ENCODE measurements at regions not wholly inside any gene's neighbourhood (a gene's known extent, or its start where the extent isn't known, plus 50 kb on each side); places are given as distances from the start of the nearest gene placed in this dataset.
"Not testable (repeated sequence)": the region's sequence is repeated elsewhere in the genome, so short reads cannot be mapped to it uniquely, and the experiment has no call there.

GRCh38 chr5:30494113-30494512, 699.4 kb upstream of the CDH6 start:
- H3K4me1 Mint-ChIP-seq (ENCODE audit: low read depth); H3K27ac Mint-ChIP-seq; H3K27me3 Mint-ChIP-seq (ENCODE audit: low read depth); intact Hi-C loops (cut with micrococcal nuclease); DNase-seq (ENCODE audit: low spot score); H3K4me3 Mint-ChIP-seq (ENCODE audit: low read depth); H3K36me3 Mint-ChIP-seq (ENCODE audit: low read depth): not testable (repeated sequence)
- H3K9me3 Mint-ChIP-seq = peaks cover 38% of the 10 kb centered on the region

DNA sequence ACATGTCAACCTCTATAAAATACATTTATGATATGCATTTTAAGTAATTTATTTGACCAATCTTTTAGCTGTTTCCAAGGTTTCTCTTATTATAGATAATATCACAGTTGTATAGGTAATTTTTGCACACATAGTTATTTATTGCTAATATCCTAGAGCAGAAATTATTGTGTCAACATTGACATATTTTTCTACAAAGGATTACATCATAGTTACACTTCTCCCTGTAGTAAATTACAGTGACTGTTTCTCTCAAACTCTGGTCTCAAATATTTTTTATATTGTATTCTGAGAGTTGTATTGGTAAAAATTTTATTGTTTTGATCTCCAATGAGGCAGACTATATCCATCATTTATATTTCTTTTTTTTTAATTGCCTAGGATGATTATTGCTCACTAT, 714.4 kb upstream of the CDH6 start:
- no peak overlapping the region for H3K4me3 Mint-ChIP-seq (ENCODE audit: low read depth)
- H3K9me3 Mint-ChIP-seq = peaks cover 59% of the 10 kb centered on the region
- H3K4me1 Mint-ChIP-seq (ENCODE audit: low read depth) = no peaks in the 10 kb centered on the region
- no peak for DNase-seq (ENCODE audit: low spot score)
- intact Hi-C loops (cut with micrococcal nuclease) = no loop called here
- no peaks in the 10 kb centered on the region for H3K27me3 Mint-ChIP-seq (ENCODE audit: low read depth)
- no peaks in the 10 kb centered on the region for H3K36me3 Mint-ChIP-seq (ENCODE audit: low read depth)
- no peak overlapping the region for H3K27ac Mint-ChIP-seq

DNA sequence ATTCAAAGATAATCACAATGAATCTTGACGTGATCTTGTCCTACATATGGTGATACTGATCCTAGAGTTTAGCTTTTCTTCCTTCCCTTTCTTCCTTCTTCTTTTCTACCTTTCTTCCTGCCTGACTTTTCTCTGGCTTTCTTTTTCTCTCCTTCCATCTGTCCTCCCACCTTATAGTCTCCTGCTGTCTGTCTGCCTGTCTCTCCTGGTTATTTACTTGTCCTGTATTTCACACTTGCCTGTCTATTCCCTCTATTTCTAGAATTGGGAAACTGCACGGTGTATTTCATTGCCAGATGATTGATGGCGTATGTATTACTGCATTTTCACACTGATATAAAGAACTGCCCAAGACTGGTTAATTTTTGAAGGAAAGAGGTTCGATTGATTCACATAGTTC, 718.1 kb upstream of the CDH6 start:
- Mint-ChIP-seq H3K27ac (no peak overlapping the region), H3K9me3 (peaks cover 50% of the 10 kb centered on the region), H3K4me1 (ENCODE audit: low read depth) (no peaks in the 10 kb centered on the region), H3K36me3 (ENCODE audit: low read depth) (no peaks in the 10 kb centered on the region), H3K27me3 (ENCODE audit: low read depth) (no peaks in the 10 kb centered on the region), H3K4me3 (ENCODE audit: low read depth) (no peak overlapping the region)
- intact Hi-C loops (cut with micrococcal nuclease) = no loop called here
- no peak for DNase-seq (ENCODE audit: low spot score)

- no peaks in the 10 kb centered on the region for H3K36me3 Mint-ChIP-seq (ENCODE audit: low read depth)
- no peaks in the 10 kb centered on the region for H3K4me1 Mint-ChIP-seq (ENCODE audit: low read depth)
- no peak for DNase-seq (ENCODE audit: low spot score)
- intact Hi-C loops (cut with micrococcal nuclease) = no loop called here
- no peak overlapping the region for H3K27ac Mint-ChIP-seq
- H3K4me3 Mint-ChIP-seq (ENCODE audit: low read depth) = no peak overlapping the region
- H3K27me3 Mint-ChIP-seq (ENCODE audit: low read depth) = no peaks in the 10 kb centered on the region
- peaks cover 47% of the 10 kb centered on the region for H3K9me3 Mint-ChIP-seq
Observed at GRCh38 chr5:30469691-30470090, 723.8 kb upstream of the CDH6 start.

- intact Hi-C loops (cut with micrococcal nuclease) = no loop called here
- DNase-seq (ENCODE audit: low spot score) = no peak
- H3K27me3 Mint-ChIP-seq (ENCODE audit: low read depth) = no peaks in the 10 kb centered on the region
- H3K4me3 Mint-ChIP-seq (ENCODE audit: low read depth) = no peak overlapping the region
- H3K4me1 Mint-ChIP-seq (ENCODE audit: low read depth) = no peaks in the 10 kb centered on the region
- peaks cover 46% of the 10 kb centered on the region for H3K9me3 Mint-ChIP-seq
- H3K36me3 Mint-ChIP-seq (ENCODE audit: low read depth) = no peaks in the 10 kb centered on the region
- no peak overlapping the region for H3K27ac Mint-ChIP-seq
Observed at GRCh38 chr5:30458681-30459080, 734.8 kb upstream of the CDH6 start.

DNA sequence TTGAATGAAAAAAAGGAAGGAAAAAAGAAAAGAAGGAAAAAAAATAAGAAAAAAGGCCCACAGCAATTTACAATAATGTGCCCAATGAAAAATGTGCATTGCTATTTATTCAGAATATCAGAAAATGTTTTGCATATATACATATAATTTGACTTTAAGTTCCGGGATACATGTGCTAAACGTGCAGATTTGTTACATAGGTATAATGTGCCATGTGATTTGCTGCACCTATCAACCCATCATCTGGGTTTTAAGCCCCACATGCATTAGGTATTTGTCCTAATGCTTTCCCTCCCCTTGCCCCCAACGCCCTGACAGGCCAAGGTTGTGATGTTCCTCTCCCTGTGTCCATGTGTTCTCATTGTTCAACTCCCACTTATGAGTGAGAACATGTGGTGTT, 738.0 kb upstream of the CDH6 start:
- peaks cover 40% of the 10 kb centered on the region for H3K9me3 Mint-ChIP-seq
- H3K36me3 Mint-ChIP-seq (ENCODE audit: low read depth); DNase-seq (ENCODE audit: low spot score); H3K4me3 Mint-ChIP-seq (ENCODE audit: low read depth); H3K27ac Mint-ChIP-seq; intact Hi-C loops (cut with micrococcal nuclease); H3K4me1 Mint-ChIP-seq (ENCODE audit: low read depth); H3K27me3 Mint-ChIP-seq (ENCODE audit: low read depth): not testable (repeated sequence)

DNA sequence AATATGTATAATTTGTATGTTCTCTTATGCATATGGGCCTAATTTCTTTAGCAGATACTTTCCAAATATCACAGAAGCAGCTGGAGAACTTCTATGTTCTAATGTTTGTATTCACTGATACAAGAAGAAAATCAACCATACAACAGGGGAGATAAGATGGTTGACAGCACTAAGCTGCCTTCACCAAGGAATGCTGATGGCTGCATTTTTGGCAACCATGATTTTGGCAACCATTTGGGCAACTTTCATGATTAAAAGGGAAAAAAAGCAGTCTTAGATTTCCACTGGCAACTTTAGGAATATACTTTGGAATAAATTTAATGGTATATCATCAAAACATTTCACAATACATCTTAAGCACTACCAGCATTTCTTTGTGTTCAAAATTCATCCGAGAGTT, 740.3 kb upstream of the CDH6 start:
- H3K4me1 Mint-ChIP-seq (ENCODE audit: low read depth) = no peaks in the 10 kb centered on the region
- H3K36me3 Mint-ChIP-seq (ENCODE audit: low read depth) = no peaks in the 10 kb centered on the region
- no peak for DNase-seq (ENCODE audit: low spot score)
- no peak overlapping the region for H3K27ac Mint-ChIP-seq
- peaks cover 47% of the 10 kb centered on the region for H3K9me3 Mint-ChIP-seq
- intact Hi-C loops (cut with micrococcal nuclease) = no loop called here
- H3K27me3 Mint-ChIP-seq (ENCODE audit: low read depth) = no peaks in the 10 kb centered on the region
- H3K4me3 Mint-ChIP-seq (ENCODE audit: low read depth) = no peak overlapping the region

DNA sequence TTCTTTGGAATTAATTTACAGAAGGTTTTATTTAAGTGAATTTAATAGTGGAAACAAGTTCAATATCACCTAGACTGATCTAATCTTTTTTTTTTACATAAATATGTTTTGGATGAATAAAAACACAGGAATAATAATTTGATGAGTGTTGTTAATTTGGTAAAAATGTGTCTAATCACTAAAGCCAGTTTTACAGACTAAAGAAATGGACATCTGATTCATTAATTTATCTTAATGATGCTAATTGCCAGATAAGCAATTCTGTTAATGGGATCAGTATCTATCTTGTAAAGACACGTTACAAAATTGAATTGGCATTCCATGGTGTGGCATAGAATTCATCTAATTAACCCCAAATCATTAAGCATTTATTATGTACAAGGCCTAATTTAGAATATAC, 743.3 kb upstream of the CDH6 start:
- Mint-ChIP-seq H3K36me3 (ENCODE audit: low read depth) (no peaks in the 10 kb centered on the region), H3K27me3 (ENCODE audit: low read depth) (no peaks in the 10 kb centered on the region), H3K9me3 (peaks cover 49% of the 10 kb centered on the region), H3K4me1 (ENCODE audit: low read depth) (no peaks in the 10 kb centered on the region), H3K4me3 (ENCODE audit: low read depth) (no peak overlapping the region), H3K27ac (no peak overlapping the region)
- DNase-seq (ENCODE audit: low spot score) = no peak
- intact Hi-C loops (cut with micrococcal nuclease) = no loop called here

DNA sequence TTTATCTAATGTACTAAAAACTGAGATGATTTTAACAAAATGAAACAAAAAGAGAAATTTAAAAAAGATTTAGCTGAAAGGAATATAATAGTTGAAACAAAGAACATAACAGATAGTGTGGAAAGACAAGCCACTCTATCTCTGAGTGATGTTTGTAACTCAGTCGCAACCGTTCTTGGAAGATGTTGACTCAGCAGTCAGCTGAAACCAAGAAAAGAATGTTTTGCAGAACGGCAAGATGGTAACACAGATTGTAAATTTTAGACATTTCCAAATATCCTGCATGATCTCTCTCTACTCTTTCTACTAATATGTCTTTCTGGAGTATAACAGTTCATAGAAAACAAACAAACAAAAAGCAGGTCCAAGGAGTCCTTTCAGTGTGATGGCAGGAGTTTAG, 746.1 kb upstream of the CDH6 start:
- peaks cover 52% of the 10 kb centered on the region for H3K9me3 Mint-ChIP-seq
- no peaks in the 10 kb centered on the region for H3K36me3 Mint-ChIP-seq (ENCODE audit: low read depth)
- no peak overlapping the region for H3K27ac Mint-ChIP-seq
- H3K4me3 Mint-ChIP-seq (ENCODE audit: low read depth) = no peak overlapping the region
- H3K27me3 Mint-ChIP-seq (ENCODE audit: low read depth) = no peaks in the 10 kb centered on the region
- no peaks in the 10 kb centered on the region for H3K4me1 Mint-ChIP-seq (ENCODE audit: low read depth)
- DNase-seq (ENCODE audit: low spot score) = no peak
- intact Hi-C loops (cut with micrococcal nuclease) = no loop called here

GRCh38 chr5:30446456-30446855, 747.0 kb upstream of the CDH6 start:
- peaks cover 60% of the 10 kb centered on the region for H3K9me3 Mint-ChIP-seq
- no peak for DNase-seq (ENCODE audit: low spot score)
- H3K27ac Mint-ChIP-seq = no peak overlapping the region
- H3K36me3 Mint-ChIP-seq (ENCODE audit: low read depth) = no peaks in the 10 kb centered on the region
- intact Hi-C loops (cut with micrococcal nuclease) = no loop called here
- no peaks in the 10 kb centered on the region for H3K27me3 Mint-ChIP-seq (ENCODE audit: low read depth)
- H3K4me3 Mint-ChIP-seq (ENCODE audit: low read depth) = no peak overlapping the region
- H3K4me1 Mint-ChIP-seq (ENCODE audit: low read depth) = no peaks in the 10 kb centered on the region

GRCh38 chr5:30438785-30439184, 754.7 kb upstream of the CDH6 start:
- DNase-seq (ENCODE audit: low spot score) = no peak
- H3K36me3 Mint-ChIP-seq (ENCODE audit: low read depth) = no peaks in the 10 kb centered on the region
- peaks cover 57% of the 10 kb centered on the region for H3K9me3 Mint-ChIP-seq
- no peaks in the 10 kb centered on the region for H3K27me3 Mint-ChIP-seq (ENCODE audit: low read depth)
- intact Hi-C loops (cut with micrococcal nuclease) = no loop called here
- no peaks in the 10 kb centered on the region for H3K4me1 Mint-ChIP-seq (ENCODE audit: low read depth)
- no peak overlapping the region for H3K4me3 Mint-ChIP-seq (ENCODE audit: low read depth)
- no peak overlapping the region for H3K27ac Mint-ChIP-seq

DNA sequence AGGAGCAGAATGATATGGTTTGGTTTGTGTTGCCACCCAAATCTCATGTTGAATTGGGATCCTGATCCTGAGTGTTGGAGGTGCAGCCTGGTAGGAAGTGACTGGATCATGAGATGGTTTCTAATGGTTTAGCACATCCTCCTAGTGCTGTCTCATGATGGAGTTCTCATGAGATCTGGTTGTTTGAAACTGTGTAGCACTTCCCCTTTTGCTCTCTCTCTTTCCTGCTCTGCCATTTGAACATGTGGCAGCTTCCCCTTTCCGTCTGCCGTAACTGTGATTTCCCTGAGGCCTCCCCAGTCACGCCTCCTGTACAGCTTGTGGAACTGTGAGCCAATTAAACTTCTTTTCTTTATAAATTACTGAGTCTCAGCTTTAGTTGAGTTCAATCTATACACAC, 756.8 kb upstream of the CDH6 start:
- no peak overlapping the region for H3K27ac Mint-ChIP-seq
- intact Hi-C loops (cut with micrococcal nuclease) = no loop called here
- H3K4me3 Mint-ChIP-seq (ENCODE audit: low read depth) = no peak overlapping the region
- H3K27me3 Mint-ChIP-seq (ENCODE audit: low read depth) = no peaks in the 10 kb centered on the region
- no peaks in the 10 kb centered on the region for H3K4me1 Mint-ChIP-seq (ENCODE audit: low read depth)
- no peaks in the 10 kb centered on the region for H3K36me3 Mint-ChIP-seq (ENCODE audit: low read depth)
- H3K9me3 Mint-ChIP-seq = peaks cover 49% of the 10 kb centered on the region
- DNase-seq (ENCODE audit: low spot score) = no peak

GRCh38 chr5:30428866-30429407, 764.5 kb upstream of the CDH6 start:
- H3K27ac Mint-ChIP-seq; H3K4me3 Mint-ChIP-seq (ENCODE audit: low read depth); H3K27me3 Mint-ChIP-seq (ENCODE audit: low read depth); intact Hi-C loops (cut with micrococcal nuclease); H3K36me3 Mint-ChIP-seq (ENCODE audit: low read depth); H3K4me1 Mint-ChIP-seq (ENCODE audit: low read depth); DNase-seq (ENCODE audit: low spot score): not testable (repeated sequence)
- peaks cover 39% of the 10 kb centered on the region for H3K9me3 Mint-ChIP-seq

- H3K27me3 Mint-ChIP-seq (ENCODE audit: low read depth) = no peaks in the 10 kb centered on the region
- H3K4me1 Mint-ChIP-seq (ENCODE audit: low read depth) = no peaks in the 10 kb centered on the region
- no peak overlapping the region for H3K4me3 Mint-ChIP-seq (ENCODE audit: low read depth)
- intact Hi-C loops (cut with micrococcal nuclease) = no loop called here
- no peak for DNase-seq (ENCODE audit: low spot score)
- H3K9me3 Mint-ChIP-seq = peaks cover 39% of the 10 kb centered on the region
- no peaks in the 10 kb centered on the region for H3K36me3 Mint-ChIP-seq (ENCODE audit: low read depth)
- H3K27ac Mint-ChIP-seq = no peak overlapping the region
Observed at GRCh38 chr5:30414078-30414477, 779.4 kb upstream of the CDH6 start.
